Thymus (tissue), 11 donors: ENCODE measurements at regions not wholly inside any gene's neighbourhood (a gene's known extent, or its start where the extent isn't known, plus 50 kb on each side); places are given as distances from the start of the nearest gene placed in this dataset.

ENCODE experiments used
- DNase-seq, 9 donors: peaks; one replicate each; pipeline ENCODE4 v3.0.0-alpha.2; 2013; ENCODE audit warnings: low spot score in 9 of 9, low read depth in 6 of 9, missing footprints in 1 of 9
- H3K27ac ChIP-seq, 2 donors: one replicate each; pipeline ENCODE4 v1.5.1; 2013; ENCODE audit warnings: control low read depth in 1 of 2, low read depth in 1 of 2, low read length in 1 of 2, mild to moderate bottlenecking in 1 of 2, moderate library complexity in 1 of 2
- H3K27me3 ChIP-seq, 2 donors: one replicate each; pipeline ENCODE4 v1.5.1; 2013; ENCODE audit warnings: low read length in 1 of 2; ENCODE audit not compliant: control insufficient read depth in 2 of 2, insufficient read depth in 1 of 2
- H3K36me3 ChIP-seq, 2 donors: one replicate each; pipeline ENCODE4 v1.5.1; 2013; ENCODE audit warnings: low read length in 1 of 2, mild to moderate bottlenecking in 1 of 2, moderate library complexity in 1 of 2; ENCODE audit not compliant: control insufficient read depth in 2 of 2, insufficient read depth in 2 of 2
- H3K4me1 ChIP-seq, 2 donors: one replicate each; pipeline ENCODE4 v1.5.1; 2013; ENCODE audit warnings: low read length in 2 of 2; ENCODE audit not compliant: control insufficient read depth in 2 of 2, insufficient read depth in 2 of 2
- H3K4me3 ChIP-seq, 2 donors: one replicate each; pipeline ENCODE4 v1.5.1; 2013; ENCODE audit warnings: low read length in 2 of 2, control low read depth in 1 of 2, mild to moderate bottlenecking in 1 of 2
- H3K9me3 ChIP-seq, 2 donors: one replicate each; pipeline ENCODE4 v1.5.1; 2013; ENCODE audit warnings: low read length in 1 of 2, mild to moderate bottlenecking in 1 of 2; ENCODE audit not compliant: control insufficient read depth in 2 of 2, insufficient read depth in 1 of 2
- WGBS: extraction: QIAGEN DNeasy Blood & Tissue Kit; methylation state at CpG from one replicate; pipeline ENCODE4 v1.1.7; 2013; 5-methylcytosine and 5-hydroxymethylcytosine counted together
- donor health status: healthy.

- no peak for DNase-seq
- no peaks in the 10 kb centered on the region for H3K36me3 ChIP-seq
- H3K27me3 ChIP-seq = no peaks in the 10 kb centered on the region
- H3K27ac ChIP-seq = no peak overlapping the region
- H3K9me3 ChIP-seq = no peaks in the 10 kb centered on the region
- WGBS = 98% methylated on average over 2 of the region's 2 CpGs
- H3K4me1 ChIP-seq = no peaks in the 10 kb centered on the region
- no peak overlapping the region for H3K4me3 ChIP-seq
Measured at GRCh38 chr4:13908455-13908854, 280.9 kb upstream of the BOD1L1 start.

GRCh38 chr4:13910556-13910955 is 283.0 kb upstream of the BOD1L1 start:
- no peaks in the 10 kb centered on the region for H3K36me3 ChIP-seq
- H3K4me1 ChIP-seq = no peaks in the 10 kb centered on the region
- H3K4me3 ChIP-seq = no peak overlapping the region
- no peak overlapping the region for H3K27ac ChIP-seq
- no peak for DNase-seq
- no peaks in the 10 kb centered on the region for H3K27me3 ChIP-seq
- no peaks in the 10 kb centered on the region for H3K9me3 ChIP-seq

GRCh38 chr4:13911256-13911655 is 283.7 kb upstream of the BOD1L1 start:
- no peak for DNase-seq
- H3K27me3 ChIP-seq = no peaks in the 10 kb centered on the region

DNA sequence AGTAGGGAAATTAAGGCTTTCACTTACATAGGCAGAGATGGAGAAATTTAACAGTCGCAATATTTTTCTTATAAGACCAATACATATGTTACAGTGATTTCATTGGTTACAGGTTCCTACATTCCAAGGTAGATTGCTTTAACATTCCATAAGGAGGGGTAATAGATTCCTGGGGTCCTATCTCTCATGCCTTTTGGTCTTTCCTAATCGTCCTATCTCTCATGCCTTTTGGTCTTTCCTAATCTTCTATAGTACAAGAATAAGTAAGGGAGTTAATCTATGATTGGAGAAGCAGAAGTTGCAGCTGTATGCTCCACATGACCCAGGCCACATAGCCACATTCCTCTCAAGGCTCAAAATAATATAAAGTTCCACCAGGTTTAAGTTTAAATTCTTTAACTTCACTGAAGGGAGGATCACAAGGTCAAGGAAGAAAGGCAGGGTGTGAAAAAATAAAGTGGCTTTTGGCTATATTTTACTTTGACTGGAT is 285.0 kb upstream of the BOD1L1 start:
- no peak overlapping the region for H3K27ac ChIP-seq
- WGBS = 83% methylated on average over 2 of the region's 2 CpGs
- H3K4me3 ChIP-seq = no peak overlapping the region
- no peaks in the 10 kb centered on the region for H3K4me1 ChIP-seq
- no peak for DNase-seq
- no peaks in the 10 kb centered on the region for H3K36me3 ChIP-seq
- H3K27me3 ChIP-seq = no peaks in the 10 kb centered on the region
- H3K9me3 ChIP-seq = no peaks in the 10 kb centered on the region

More at GRCh38 chr4:13911256-13911655, 283.7 kb upstream of the BOD1L1 start:
- Histone ChIP-seq H3K4me3 (no peak overlapping the region), H3K36me3 (no peaks in the 10 kb centered on the region), H3K9me3 (no peaks in the 10 kb centered on the region), H3K4me1 (no peaks in the 10 kb centered on the region), H3K27ac (no peak overlapping the region)

GRCh38 chr4:13912966-13913365 is 285.4 kb upstream of the BOD1L1 start:
- Histone ChIP-seq H3K4me1 (no peaks in the 10 kb centered on the region), H3K9me3 (no peaks in the 10 kb centered on the region), H3K4me3 (no peak overlapping the region), H3K27ac (no peak overlapping the region), H3K27me3 (no peaks in the 10 kb centered on the region), H3K36me3 (no peaks in the 10 kb centered on the region)
- DNase-seq = no peak

GRCh38 chr4:13917015-13917414 is 289.5 kb upstream of the BOD1L1 start:
- H3K27me3 ChIP-seq = no peaks in the 10 kb centered on the region
- 93% methylated on average over 1 of the region's 1 CpG for WGBS

GRCh38 chr4:13918110-13918509 is 290.6 kb upstream of the BOD1L1 start:
- no peaks in the 10 kb centered on the region for H3K4me1 ChIP-seq
- no peak overlapping the region for H3K27ac ChIP-seq
- whole genome bisulfite sequencing = 97% methylated on average over 2 of the region's 2 CpGs
- no peak for DNase-seq
- no peaks in the 10 kb centered on the region for H3K27me3 ChIP-seq
- no peak overlapping the region for H3K4me3 ChIP-seq
- H3K36me3 ChIP-seq = no peaks in the 10 kb centered on the region
- H3K9me3 ChIP-seq = no peaks in the 10 kb centered on the region

More at GRCh38 chr4:13917015-13917414, 289.5 kb upstream of the BOD1L1 start:
- Histone ChIP-seq H3K4me3 (no peak overlapping the region), H3K4me1 (no peaks in the 10 kb centered on the region), H3K27ac (no peak overlapping the region), H3K9me3 (no peaks in the 10 kb centered on the region), H3K36me3 (no peaks in the 10 kb centered on the region)
- DNase-seq = no peak

DNA sequence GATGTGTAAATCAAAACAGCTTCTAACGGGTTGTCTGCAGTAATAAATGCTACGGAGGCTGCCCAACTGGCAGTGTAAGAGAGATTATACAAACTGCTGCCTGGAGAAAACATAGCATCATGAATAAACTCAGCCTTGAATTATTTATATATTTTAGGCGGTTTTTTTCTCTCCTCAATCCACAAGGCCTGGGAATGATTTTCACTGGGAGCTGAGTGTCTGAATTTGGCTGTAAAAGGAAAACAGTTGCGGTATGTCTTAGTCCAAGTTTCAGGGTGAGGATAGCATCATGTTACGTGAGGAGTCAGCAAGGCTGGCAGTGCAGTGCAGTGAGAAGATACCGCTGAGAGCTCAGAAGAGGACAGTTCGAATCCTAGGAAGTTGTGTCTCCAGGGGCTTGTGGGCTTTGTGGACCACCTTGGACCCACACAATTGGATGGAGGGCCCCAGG is 291.5 kb upstream of the BOD1L1 start:
- Histone ChIP-seq H3K36me3 (no peaks in the 10 kb centered on the region), H3K4me3 (no peak overlapping the region), H3K4me1 (no peaks in the 10 kb centered on the region), H3K27me3 (no peaks in the 10 kb centered on the region), H3K9me3 (no peaks in the 10 kb centered on the region), H3K27ac (no peak overlapping the region)
- DNase-seq = no peak
- WGBS = 93% methylated on average over 7 of the region's 7 CpGs

GRCh38 chr4:13920111-13920875 is 292.8 kb upstream of the BOD1L1 start:
- Histone ChIP-seq H3K4me3 (no peak overlapping the region), H3K27ac (peak overlapping the region in 1 of 2 donors; percentile 20), H3K9me3 (no peaks in the 10 kb centered on the region), H3K36me3 (no peaks in the 10 kb centered on the region), H3K27me3 (no peaks in the 10 kb centered on the region), H3K4me1 (no peaks in the 10 kb centered on the region)
- 93% methylated on average over 8 of the region's 8 CpGs for WGBS
- no peak for DNase-seq
